ENCODE measurements at regions not wholly inside any gene's neighbourhood (a gene's known extent, or its start where the extent isn't known, plus 50 kb on each side); places are given as distances from the start of the nearest gene placed in this dataset.

GRCh38 chr6:105790635-105791034 is 295.5 kb upstream of the PRDM1 start:
- TF ChIP-seq EGR1 (IDR thresholded peaks at IDR 0.05; ENCODE audit: low read depth in 2 of 2) = no peak
- TF ChIP-seq ZBTB33 (IDR thresholded peaks at IDR 0.05) = no peak
- no peak for TF ChIP-seq TAF1 (conservative IDR thresholded peaks at IDR 0.05)
- no peak for TF ChIP-seq JUND (IDR thresholded peaks at IDR 0.05)
- no peak for TF ChIP-seq REST (IDR thresholded peaks at IDR 0.05)
- TF ChIP-seq FOXA1 (IDR thresholded peaks at IDR 0.05) = no peak
- DNase-seq (ENCODE audit: low spot score) = no peak
- 29% methylated on average over 1 of the region's 1 CpG for WGBS
- no peaks in the 10 kb centered on the region for H3K36me3 ChIP-seq (ENCODE audit: control insufficient read depth in 4 of 4, insufficient read depth in 3 of 4, low read depth in 1 of 4, low read length in 3 of 4)
- no peaks in the 10 kb centered on the region for H3K9me3 ChIP-seq (ENCODE audit: control insufficient read depth in 4 of 4, low read length in 3 of 4)
- H3K27me3 ChIP-seq (ENCODE audit: control insufficient read depth in 4 of 4, insufficient read depth in 4 of 4, low read length in 3 of 4) = no peaks in the 10 kb centered on the region
- H3K4me1 ChIP-seq (ENCODE audit: control insufficient read depth in 4 of 4, insufficient read depth in 4 of 4, low read length in 3 of 4) = peaks cover 5 to 44% (median 34%) of the 10 kb centered on the region in 4 donors
- no peak overlapping the region for H3K9ac ChIP-seq (ENCODE audit: low read depth in 1 of 2, low read length in 2 of 2)
- no peak overlapping the region for H3K27ac ChIP-seq (ENCODE audit: low read depth in 1 of 2, low read length in 2 of 2)
- H3K4me3 ChIP-seq (ENCODE audit: low read depth in 1 of 3, low read length in 3 of 3) = no peak overlapping the region

DNA sequence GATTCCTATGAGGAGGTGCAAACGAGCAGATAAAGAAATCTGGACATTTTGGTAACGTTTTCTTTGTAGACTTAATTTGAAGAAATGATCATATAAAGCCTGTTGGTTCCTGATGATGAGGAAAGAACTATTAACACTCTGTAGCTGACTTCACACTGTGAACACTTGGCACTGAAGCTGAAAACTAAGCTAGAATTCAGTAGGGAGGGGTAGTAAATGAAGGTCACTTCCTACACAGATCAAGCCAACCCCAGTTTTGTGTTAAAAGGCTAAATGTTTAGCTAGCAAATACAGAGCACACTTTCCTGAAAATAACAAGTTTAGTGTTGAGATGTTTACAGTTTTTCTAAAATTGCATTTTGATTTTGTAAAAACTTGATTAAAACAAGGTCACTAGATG is 296.2 kb upstream of the PRDM1 start:
- TF ChIP-seq RXRA (IDR thresholded peaks at IDR 0.05) = no peak
- no peak for TF ChIP-seq HNF4G (IDR thresholded peaks at IDR 0.05)
- TF ChIP-seq FOXA2 (IDR thresholded peaks at IDR 0.05) = no peak
- TF ChIP-seq SP1 (IDR thresholded peaks at IDR 0.05) = no peak
- TF ChIP-seq, protein P1, sequence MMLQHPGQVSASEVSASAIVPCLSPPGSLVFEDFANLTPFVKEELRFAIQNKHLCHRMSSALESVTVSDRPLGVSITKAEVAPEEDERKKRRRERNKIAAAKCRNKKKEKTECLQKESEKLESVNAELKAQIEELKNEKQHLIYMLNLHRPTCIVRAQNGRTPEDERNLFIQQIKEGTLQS (IDR thresholded peaks at IDR 0.05) = no peak
- no peak for TF ChIP-seq HNF4A (conservative IDR thresholded peaks at IDR 0.05)
- no peak for TF ChIP-seq CTCF (IDR thresholded peaks at IDR 0.05; ENCODE audit: low read depth, low read length, missing input control)
- TF ChIP-seq EGR1 (IDR thresholded peaks at IDR 0.05; ENCODE audit: low read depth in 2 of 2) = no peak
- no peak for TF ChIP-seq MAX (IDR thresholded peaks at IDR 0.05)
- TF ChIP-seq YY1 (IDR thresholded peaks at IDR 0.05) = no peak
- TF ChIP-seq GABPA (IDR thresholded peaks at IDR 0.05 in 1 of 2, conservative IDR thresholded peaks at IDR 0.05 in 1 of 2) = no peak
- no peak for TF ChIP-seq FOXA1 (IDR thresholded peaks at IDR 0.05)
- no peak for TF ChIP-seq REST (IDR thresholded peaks at IDR 0.05)
- TF ChIP-seq ZBTB33 (IDR thresholded peaks at IDR 0.05) = no peak
- TF ChIP-seq JUND (IDR thresholded peaks at IDR 0.05) = no peak
- no peak for TF ChIP-seq TAF1 (conservative IDR thresholded peaks at IDR 0.05)
- TF ChIP-seq RAD21 (IDR thresholded peaks at IDR 0.05) = no peak
- TF ChIP-seq NR2F2 (IDR thresholded peaks at IDR 0.05) = no peak
- Histone ChIP-seq H3K27me3 (ENCODE audit: control insufficient read depth in 4 of 4, insufficient read depth in 4 of 4, low read length in 3 of 4) (no peaks in the 10 kb centered on the region), H3K9me3 (ENCODE audit: control insufficient read depth in 4 of 4, low read length in 3 of 4) (no peaks in the 10 kb centered on the region), H3K4me1 (ENCODE audit: control insufficient read depth in 4 of 4, insufficient read depth in 4 of 4, low read length in 3 of 4) (peaks cover 5 to 37% (median 31%) of the 10 kb centered on the region in 4 donors), H3K9ac (ENCODE audit: low read depth in 1 of 2, low read length in 2 of 2) (no peak overlapping the region), H3K27ac (ENCODE audit: low read depth in 1 of 2, low read length in 2 of 2) (no peak overlapping the region), H3K36me3 (ENCODE audit: control insufficient read depth in 4 of 4, insufficient read depth in 3 of 4, low read depth in 1 of 4, low read length in 3 of 4) (no peaks in the 10 kb centered on the region), H3K4me3 (ENCODE audit: low read depth in 1 of 3, low read length in 3 of 3) (no peak overlapping the region)
- 88% methylated on average over 2 of the region's 2 CpGs for WGBS
- no peak for DNase-seq (ENCODE audit: low spot score)
